Suprapubic skin (tissue), 4 donors: ENCODE measurements at regions not wholly inside any gene's neighbourhood (a gene's known extent, or its start where the extent isn't known, plus 50 kb on each side); places are given as distances from the start of the nearest gene placed in this dataset.

Experiments
- DNase-seq, 2 donors: peaks; one replicate each; pipeline ENCODE4 v3.0.0-alpha.2; 2019; ENCODE audit warnings: low spot score in 2 of 2
- H3K27ac ChIP-seq: fragments of 200-600 bp; sonication (generic); one replicate; pipeline ENCODE4 v1.5.1; 2019
- H3K27me3 ChIP-seq: fragments of 200-600 bp; sonication (generic); one replicate; pipeline ENCODE4 v1.5.1; 2019
- H3K36me3 ChIP-seq: fragments of 200-600 bp; sonication (generic); one replicate; pipeline ENCODE4 v1.5.1; 2019
- H3K4me1 ChIP-seq: fragments of 200-600 bp; sonication (generic); one replicate; pipeline ENCODE4 v1.5.1; 2019
- H3K4me3 ChIP-seq: fragments of 200-600 bp; sonication (generic); one replicate; pipeline ENCODE4 v1.5.1; 2019; ENCODE audit warnings: mild to moderate bottlenecking
- H3K9me3 ChIP-seq: fragments of 200-600 bp; sonication (generic); one replicate; pipeline ENCODE4 v1.5.1; 2019
- CTCF ChIP-seq, 2 donors: fragments of 200-600 bp in 1 of 2; fragments of 450-650 bp in 1 of 2; sonication (generic) in 1 of 2; IDR thresholded peaks; one replicate each; pipeline ENCODE4 v1.5.1; 2016 to 2019; ENCODE audit warnings: antibody characterized with exemption in 2 of 2, mild to moderate bottlenecking in 1 of 2, moderate library complexity in 1 of 2
- EP300 ChIP-seq: sonication (generic); formaldehyde crosslinking; IDR thresholded peaks from one replicate; pipeline ENCODE4 v1.6.1; 2017; ENCODE audit warnings: antibody characterized with exemption
- POLR2A ChIP-seq, 2 donors: fragments of 450-650 bp; IDR thresholded peaks; one replicate each; pipeline ENCODE4 v1.6.1; 2017; ENCODE audit warnings: antibody characterized with exemption in 2 of 2, mild to moderate bottlenecking in 2 of 2, moderate library complexity in 2 of 2
- POLR2AphosphoS5 ChIP-seq, 3 donors: sonication (generic); formaldehyde crosslinking; IDR thresholded peaks; one replicate each; pipeline ENCODE4 v1.6.1; 2017; ENCODE audit warnings: antibody characterized with exemption in 3 of 3
- WGBS: methylation state at CpG from one replicate; pipeline ENCODE4 v1.1.5; 2018; 5-methylcytosine and 5-hydroxymethylcytosine counted together

DNA sequence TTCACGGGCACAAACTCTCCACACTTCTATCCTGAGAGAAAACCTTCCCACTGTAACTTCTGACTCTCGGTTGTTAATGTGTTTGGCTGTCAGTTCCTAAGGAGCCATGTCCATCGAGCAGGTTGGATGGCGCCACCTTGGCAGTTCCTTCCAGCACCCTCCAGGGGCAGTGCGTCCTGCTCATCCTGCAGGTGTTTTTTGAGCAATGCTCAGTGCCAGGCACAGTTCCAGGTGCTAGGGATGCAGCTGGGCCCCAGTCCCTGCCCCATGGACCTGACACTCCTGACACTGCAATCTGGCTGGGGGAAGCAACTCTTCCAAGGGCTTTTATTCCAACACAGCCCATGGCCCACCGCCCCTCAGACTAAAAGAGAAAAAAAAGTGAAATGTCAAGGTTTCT is 376.4 kb downstream of the PREX1 start:
- TF ChIP-seq EP300, result no peak
- no peak for TF ChIP-seq CTCF (IDR thresholded peaks at IDR 0.05)
- TF ChIP-seq POLR2A (IDR thresholded peaks at IDR 0.05), result no peak
- no peak for TF ChIP-seq POLR2AphosphoS5 (IDR thresholded peaks at IDR 0.05)
- no peak for DNase-seq
- Histone ChIP-seq H3K4me1 (peaks cover 7% of the 10 kb centered on the region), H3K4me3 (no peak overlapping the region), H3K27ac (no peak overlapping the region), H3K27me3 (peaks cover 10% of the 10 kb centered on the region), H3K9me3 (no peaks in the 10 kb centered on the region), H3K36me3 (no peaks in the 10 kb centered on the region)
- WGBS, result 88% methylated on average over 6 of the region's 6 CpGs

GRCh38 chr20:48448666-48449600 is 378.9 kb downstream of the PREX1 start:
- Histone ChIP-seq H3K27ac (no peak overlapping the region), H3K27me3 (no peaks in the 10 kb centered on the region), H3K4me1 (no peaks in the 10 kb centered on the region), H3K36me3 (no peaks in the 10 kb centered on the region), H3K9me3 (peaks cover 7% of the 10 kb centered on the region), H3K4me3 (no peak overlapping the region)
- 52% methylated on average over 10 of the region's 10 CpGs for WGBS
- DNase-seq, result no peak
- TF ChIP-seq EP300, result no peak
- TF ChIP-seq CTCF (IDR thresholded peaks at IDR 0.05), result no peak
- TF ChIP-seq POLR2AphosphoS5 (IDR thresholded peaks at IDR 0.05), result no peak
- no peak for TF ChIP-seq POLR2A (IDR thresholded peaks at IDR 0.05)

DNA sequence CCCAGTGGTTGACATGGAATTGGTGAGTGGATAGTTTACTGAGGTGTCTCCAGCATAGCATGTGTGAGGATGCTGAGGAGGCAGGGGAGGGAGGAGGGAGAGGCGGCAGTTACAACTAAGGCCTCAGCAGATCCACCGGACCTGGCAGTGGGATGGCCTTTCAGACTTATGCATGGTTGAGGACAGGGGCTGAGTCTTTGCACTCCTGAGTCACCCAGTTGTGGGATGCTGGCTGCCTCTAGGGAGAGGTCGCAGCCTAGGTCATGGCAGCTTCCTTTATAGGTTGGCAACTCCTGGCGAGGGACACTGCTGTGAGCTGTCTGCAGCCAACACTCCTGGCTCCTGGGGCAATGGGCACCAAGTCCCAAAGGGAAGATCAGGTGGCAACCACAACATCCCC is 380.3 kb downstream of the PREX1 start:
- 80% methylated on average over 4 of the region's 4 CpGs for WGBS
- no peak for DNase-seq
- Histone ChIP-seq H3K27ac (no peak overlapping the region), H3K36me3 (no peaks in the 10 kb centered on the region), H3K27me3 (no peaks in the 10 kb centered on the region), H3K4me1 (no peaks in the 10 kb centered on the region), H3K9me3 (peaks cover 15% of the 10 kb centered on the region), H3K4me3 (no peak overlapping the region)
- TF ChIP-seq EP300, result no peak
- TF ChIP-seq POLR2A (IDR thresholded peaks at IDR 0.05), result no peak
- no peak for TF ChIP-seq CTCF (IDR thresholded peaks at IDR 0.05)
- no peak for TF ChIP-seq POLR2AphosphoS5 (IDR thresholded peaks at IDR 0.05)

GRCh38 chr20:48445827-48446226 is 382.0 kb downstream of the PREX1 start:
- Histone ChIP-seq H3K9me3 (peaks cover 15% of the 10 kb centered on the region), H3K4me3 (no peak overlapping the region), H3K36me3 (no peaks in the 10 kb centered on the region), H3K27ac (no peak overlapping the region), H3K4me1 (no peaks in the 10 kb centered on the region), H3K27me3 (peaks cover 2% of the 10 kb centered on the region)
- no peak for DNase-seq
- TF ChIP-seq POLR2AphosphoS5 (IDR thresholded peaks at IDR 0.05) (no peak), POLR2A (IDR thresholded peaks at IDR 0.05) (no peak), CTCF (IDR thresholded peaks at IDR 0.05) (no peak), EP300 (no peak)
- 91% methylated on average over 6 of the region's 6 CpGs for WGBS

DNA sequence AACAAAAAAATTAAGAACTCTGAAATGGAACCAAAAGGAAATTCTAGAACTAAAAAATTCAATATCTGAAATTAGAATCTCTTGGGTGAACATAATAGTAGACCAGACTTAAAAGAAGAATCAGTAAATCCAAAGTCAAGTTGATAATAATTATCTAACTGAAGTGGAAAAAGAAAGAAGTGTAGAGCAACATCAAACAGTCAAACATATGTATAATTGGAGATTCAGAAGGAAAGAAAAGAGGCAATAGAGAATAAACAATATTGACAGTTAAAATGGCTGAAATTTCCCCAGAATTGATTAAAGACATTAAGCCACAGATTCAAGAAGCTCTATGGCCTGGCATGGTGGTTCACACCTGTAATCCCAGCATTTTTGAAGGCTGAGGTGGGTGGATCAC is 383.6 kb downstream of the PREX1 start:
- Histone ChIP-seq H3K9me3 (peaks cover 15% of the 10 kb centered on the region), H3K36me3 (no peaks in the 10 kb centered on the region), H3K27me3 (peaks cover 6% of the 10 kb centered on the region), H3K27ac (no peak overlapping the region), H3K4me1 (no peaks in the 10 kb centered on the region), H3K4me3 (no peak overlapping the region)
- no peak for DNase-seq
- TF ChIP-seq POLR2A (IDR thresholded peaks at IDR 0.05) (no peak), CTCF (IDR thresholded peaks at IDR 0.05) (no peak), EP300 (no peak), POLR2AphosphoS5 (IDR thresholded peaks at IDR 0.05) (no peak)
